ENCODE measurements at regions not wholly inside any gene's neighbourhood (a gene's known extent, or its start where the extent isn't known, plus 50 kb on each side); places are given as distances from the start of the nearest gene placed in this dataset.

- H3K4me1 ChIP-seq: no peaks in the 10 kb centered on the region
- no peaks in the 10 kb centered on the region for H3K9me3 ChIP-seq (ENCODE audit: low read depth)
- Mint-ChIP-seq H3K4me3 (no peak overlapping the region), H3K27me3 (ENCODE audit: insufficient read depth, low read depth) (no peaks in the 10 kb centered on the region), H3K27ac (no peak overlapping the region), H3K36me3 (no peaks in the 10 kb centered on the region), H3K4me1 (no peaks in the 10 kb centered on the region), H3K9me3 (no peaks in the 10 kb centered on the region)
- TF ChIP-seq CTCF (IDR thresholded peaks at IDR 0.05): no peak
- TF ChIP-seq EZH2 (IDR thresholded peaks at IDR 0.05): no peak
- TF ChIP-seq EZH2phosphoT487 (IDR thresholded peaks at IDR 0.05): no peak
- no peaks in the 10 kb centered on the region for H3F3A ChIP-seq (ENCODE audit: low read depth)
- H3K36me3 ChIP-seq: no peaks in the 10 kb centered on the region
- no peaks in the 10 kb centered on the region for H3K79me2 ChIP-seq (ENCODE audit: low read depth)
- DNase-seq (ENCODE audit: low spot score): no peak
- H3K4me2 ChIP-seq: no peak overlapping the region
- no peak overlapping the region for H2AFZ ChIP-seq (replicated peaks)
- H3K4me3 ChIP-seq: no peak overlapping the region
- H3K27me3 ChIP-seq: no peaks in the 10 kb centered on the region
- no peak overlapping the region for H3K9ac ChIP-seq
- H4K20me1 ChIP-seq (ENCODE audit: low read depth): no peaks in the 10 kb centered on the region
- no peak overlapping the region for H3K27ac ChIP-seq
Measured at GRCh38 chr4:14434916-14435315, 567.4 kb upstream of the CPEB2 start.

GRCh38 chr4:14441561-14441960, 560.7 kb upstream of the CPEB2 start:
- no peak for TF ChIP-seq EZH2phosphoT487 (IDR thresholded peaks at IDR 0.05)
- no peaks in the 10 kb centered on the region for H3K9me3 Mint-ChIP-seq
- H3K4me1 Mint-ChIP-seq: peaks cover 3% of the 10 kb centered on the region
- Histone ChIP-seq H4K20me1 (ENCODE audit: low read depth) (no peaks in the 10 kb centered on the region), H3K4me2 (no peak overlapping the region), H3K27ac (no peak overlapping the region), H3F3A (ENCODE audit: low read depth) (no peaks in the 10 kb centered on the region), H3K9me3 (ENCODE audit: low read depth) (no peaks in the 10 kb centered on the region), H3K4me3 (no peak overlapping the region), H3K4me1 (peaks cover 11% of the 10 kb centered on the region), H3K9ac (no peak overlapping the region), H3K27me3 (no peaks in the 10 kb centered on the region), H3K36me3 (no peaks in the 10 kb centered on the region), H3K79me2 (ENCODE audit: low read depth) (no peaks in the 10 kb centered on the region), H2AFZ (replicated peaks) (no peak overlapping the region)
- H3K27me3 Mint-ChIP-seq (ENCODE audit: insufficient read depth, low read depth): peaks cover 3% of the 10 kb centered on the region
- no peaks in the 10 kb centered on the region for H3K36me3 Mint-ChIP-seq
- H3K4me3 Mint-ChIP-seq: no peak overlapping the region
- DNase-seq (ENCODE audit: low spot score): peak; percentile 8
- no peak overlapping the region for H3K27ac Mint-ChIP-seq

- peaks cover 11% of the 10 kb centered on the region for H3K4me1 ChIP-seq
- H3K9ac ChIP-seq: no peak overlapping the region
- no peak for DNase-seq (ENCODE audit: low spot score)
- no peaks in the 10 kb centered on the region for H3K27me3 ChIP-seq
- H3K4me3 ChIP-seq: no peak overlapping the region
- no peaks in the 10 kb centered on the region for H3K9me3 ChIP-seq (ENCODE audit: low read depth)
- Mint-ChIP-seq H3K4me3 (no peak overlapping the region), H3K27me3 (ENCODE audit: insufficient read depth, low read depth) (peaks cover 5% of the 10 kb centered on the region), H3K9me3 (no peaks in the 10 kb centered on the region), H3K36me3 (no peaks in the 10 kb centered on the region), H3K27ac (no peak overlapping the region), H3K4me1 (peaks cover 3% of the 10 kb centered on the region)
- TF ChIP-seq EZH2phosphoT487 (IDR thresholded peaks at IDR 0.05) (no peak), EZH2 (IDR thresholded peaks at IDR 0.05) (no peak), CTCF (IDR thresholded peaks at IDR 0.05) (no peak)
- no peak overlapping the region for H3K4me2 ChIP-seq
- no peaks in the 10 kb centered on the region for H4K20me1 ChIP-seq (ENCODE audit: low read depth)
- no peak overlapping the region for H3K27ac ChIP-seq
- H3K79me2 ChIP-seq (ENCODE audit: low read depth): no peaks in the 10 kb centered on the region
- no peak overlapping the region for H2AFZ ChIP-seq (replicated peaks)
- no peaks in the 10 kb centered on the region for H3F3A ChIP-seq (ENCODE audit: low read depth)
- no peaks in the 10 kb centered on the region for H3K36me3 ChIP-seq
Measured at GRCh38 chr4:14445882-14446281, 556.4 kb upstream of the CPEB2 start.

GRCh38 chr4:14446311-14446710, 556.0 kb upstream of the CPEB2 start:
- Histone ChIP-seq H3K36me3 (no peaks in the 10 kb centered on the region), H3K4me1 (peaks cover 10% of the 10 kb centered on the region), H3F3A (ENCODE audit: low read depth) (no peaks in the 10 kb centered on the region), H3K9me3 (ENCODE audit: low read depth) (no peaks in the 10 kb centered on the region), H3K9ac (no peak overlapping the region), H3K27ac (no peak overlapping the region), H4K20me1 (ENCODE audit: low read depth) (no peaks in the 10 kb centered on the region), H2AFZ (replicated peaks) (no peak overlapping the region), H3K4me3 (no peak overlapping the region), H3K4me2 (no peak overlapping the region), H3K79me2 (ENCODE audit: low read depth) (no peaks in the 10 kb centered on the region), H3K27me3 (no peaks in the 10 kb centered on the region)
- Mint-ChIP-seq H3K27ac (no peak overlapping the region), H3K27me3 (ENCODE audit: insufficient read depth, low read depth) (peaks cover 5% of the 10 kb centered on the region), H3K4me1 (peaks cover 3% of the 10 kb centered on the region), H3K4me3 (no peak overlapping the region), H3K36me3 (no peaks in the 10 kb centered on the region), H3K9me3 (no peaks in the 10 kb centered on the region)
- TF ChIP-seq EZH2 (IDR thresholded peaks at IDR 0.05): no peak
- no peak for DNase-seq (ENCODE audit: low spot score)
